ENCODE measurements at regions not wholly inside any gene's neighbourhood (a gene's known extent, or its start where the extent isn't known, plus 50 kb on each side); places are given as distances from the start of the nearest gene placed in this dataset.

GRCh38 chr6:144664281-144664680 lies 379.1 kb downstream of the UTRN start:
- no peak overlapping the region for H2BK5ac ChIP-seq (ENCODE audit: insufficient read length, low read length)
- no peak overlapping the region for H3K9ac ChIP-seq (ENCODE audit: extremely low read depth, insufficient read length, low read length)
- H2BK15ac ChIP-seq (ENCODE audit: low read depth, low read length), result no peak overlapping the region
- no peak for DNase-seq
- H3K27me3 Mint-ChIP-seq (ENCODE audit: low read depth), result no peaks in the 10 kb centered on the region
- H2AK5ac ChIP-seq (ENCODE audit: insufficient read length, low read length), result no peak overlapping the region
- no peak overlapping the region for H2AFZ ChIP-seq (ENCODE audit: low read length)
- no peak overlapping the region for H3K18ac ChIP-seq (ENCODE audit: insufficient read length, low read depth, low read length)
- H3K27ac Mint-ChIP-seq, result peak overlapping the region in 2 of 3 experiments; percentile 3 to 81; a peak in 3 of 7 replicates
- no peak overlapping the region for H4K5ac ChIP-seq (ENCODE audit: insufficient read length, low read depth, low read length)
- no peaks in the 10 kb centered on the region for H3K27me3 ChIP-seq (ENCODE audit: insufficient read depth, low read length)
- H3K4me1 Mint-ChIP-seq, result peaks cover 43 to 59% of the 10 kb centered on the region in 2 experiments
- peaks cover 18% of the 10 kb centered on the region for H3K4me1 ChIP-seq (ENCODE audit: insufficient read depth, low read length)
- H2BK12ac ChIP-seq (ENCODE audit: insufficient read length, low read depth, low read length), result no peak overlapping the region
- no peak overlapping the region for H3K14ac ChIP-seq (ENCODE audit: insufficient read depth, low read length)
- H3K56ac ChIP-seq (ENCODE audit: insufficient read length, low read depth, low read length), result no peak overlapping the region
- no peaks in the 10 kb centered on the region for H4K20me1 ChIP-seq (ENCODE audit: control insufficient read depth, insufficient read depth, insufficient read length)
- H3T11ph ChIP-seq (ENCODE audit: low read length), result no peak overlapping the region
- peaks cover 1% of the 10 kb centered on the region; the same call in 1 of the 2 replicates for H3K79me2 ChIP-seq (ENCODE audit: insufficient read depth, low read length)
- no peak overlapping the region for H3K4me3 Mint-ChIP-seq
- H3K79me1 ChIP-seq (ENCODE audit: insufficient read depth, low read depth, low read length, poor library complexity, severe bottlenecking), result no peaks in the 10 kb centered on the region
- H3K36me3 Mint-ChIP-seq (ENCODE audit: insufficient read depth in 1 of 3, low read depth in 3 of 3), result peaks cover 0 to 23% (median 0%) of the 10 kb centered on the region in 3 experiments; a peak in 3 of 7 replicates
- no peak overlapping the region for H2BK20ac ChIP-seq (ENCODE audit: low read depth, low read length, poor library complexity, severe bottlenecking)
- H2BK120ac ChIP-seq (ENCODE audit: low read depth, low read length, poor library complexity, severe bottlenecking), result no peak overlapping the region
- WGBS (ENCODE audit: extremely low coverage, insufficient read length, low lambda C conversion rate), result no CpG with 5 or more reads among the region's 4 CpGs
- no peak overlapping the region for H3K23ac ChIP-seq (ENCODE audit: insufficient read length, low read depth, low read length)
- no peak overlapping the region for H3K27ac ChIP-seq (ENCODE audit: insufficient read length, low read depth, low read length)
- no peak overlapping the region for H4K8ac ChIP-seq (replicated peaks; ENCODE audit: insufficient read length, low read depth, low read length)
- no peak overlapping the region for H4K91ac ChIP-seq (ENCODE audit: insufficient read length, low read depth, low read length)
- no peaks in the 10 kb centered on the region for H3K9me3 ChIP-seq (ENCODE audit: control insufficient read depth, low read depth, low read length)
- no peak for TF ChIP-seq CTCF (conservative IDR thresholded peaks at IDR 0.05)
- H3K4ac ChIP-seq (ENCODE audit: low read depth, low read length), result no peak overlapping the region
- H3K4me2 ChIP-seq (ENCODE audit: insufficient read depth, insufficient read length, low read length), result no peak overlapping the region
- H3K23me2 ChIP-seq (ENCODE audit: insufficient read length, low read depth, low read length, poor library complexity, severe bottlenecking), result no peaks in the 10 kb centered on the region
- no peaks in the 10 kb centered on the region; a peak in 1 of 5 replicates for H3K9me3 Mint-ChIP-seq

Data from H9 (cell line).